Right lobe of liver (tissue), 6 donors: ENCODE measurements at regions not wholly inside any gene's neighbourhood (a gene's known extent, or its start where the extent isn't known, plus 50 kb on each side); places are given as distances from the start of the nearest gene placed in this dataset.

ENCODE experiments used
- ATAC-seq, 4 donors: fragments of 200-7000 bp; cut with Tn5 transposase; one replicate each; pipeline ENCODE4 v1.9.1; 2020; ENCODE audit warnings: mild to moderate bottlenecking in 4 of 4, moderate library complexity in 4 of 4
- DNase-seq, 3 donors: peaks; one replicate each; pipeline ENCODE4 v3.0.0-alpha.2; 2020
- H3K27ac ChIP-seq, 3 donors: fragments of 200-600 bp; one replicate each; pipeline ENCODE4 v1.8.0; 2022
- H3K27me3 ChIP-seq, 2 donors: fragments of 200-600 bp; one replicate each; pipeline ENCODE4 v1.8.0; 2022
- H3K36me3 ChIP-seq, 4 donors: fragments of 200-600 bp; sonication (generic) in 1 of 4; one replicate each; pipeline versions ENCODE4 v1.5.1 to v1.8.0; 2017 to 2022; ENCODE audit warnings: control low read depth in 1 of 4
- H3K4me1 ChIP-seq, 4 donors: fragments of 200-600 bp; sonication (generic) in 1 of 4; one replicate each; pipeline versions ENCODE4 v1.5.1 to v1.8.0; 2017 to 2022; ENCODE audit warnings: control low read depth in 1 of 4
- H3K4me3 ChIP-seq, 3 donors: fragments of 200-600 bp; one replicate each; pipeline ENCODE4 v1.8.0; 2022
- H3K9me3 ChIP-seq, 4 donors: fragments of 200-600 bp; sonication (generic) in 1 of 4; one replicate each; pipeline versions ENCODE4 v1.5.1 to v1.8.0; 2017 to 2022; ENCODE audit warnings: control low read depth in 1 of 4
- CTCF ChIP-seq, 4 donors: fragments of 200-600 bp in 3 of 4; fragments of 450-650 bp in 1 of 4; IDR thresholded peaks; one replicate each; pipeline versions ENCODE4 v1.5.1 to v1.8.0; 2016 to 2022; ENCODE audit warnings: antibody characterized with exemption in 4 of 4, mild to moderate bottlenecking in 2 of 4
- POLR2A ChIP-seq: fragments of 450-650 bp; IDR thresholded peaks from one replicate; pipeline ENCODE4 v1.6.1; 2017; ENCODE audit warnings: antibody characterized with exemption, mild to moderate bottlenecking
- WGBS: methylation state at CpG from one replicate; pipeline ENCODE4 v1.1.6; 2018; ENCODE audit warnings: low coverage, low lambda C conversion rate; ENCODE audit not compliant: insufficient coverage; ENCODE audit errors: missing lambda C conversion rate; 5-methylcytosine and 5-hydroxymethylcytosine counted together
- intact Hi-C, 2 donors: fragments of 100-400 bp; cut with DNase I; formaldehyde crosslinking; loops; one replicate each; pipeline versions ENCODE4 v1.11.2 to v1.14.1; 2022
- donor health status: DM: no; HTN: yes; CAD: no.
- donor health status: DM: no; HTN: no; CAD: no.
- donor health status: DM: no; HTN: no; CAD: no.
- donor health status: DM: no; HTN: yes; CAD: no.
- donor health status: DM: no; HTN: yes; CAD: no.

GRCh38 chr3:188066141-188066540 lies 87.8 kb upstream of the LPP start:
- H3K27me3 ChIP-seq: no peaks in the 10 kb centered on the region
- no peak for DNase-seq
- ATAC-seq: no peak

GRCh38 chr3:188067932-188068331 lies 86.0 kb upstream of the LPP start:
- ATAC-seq (no peak), DNase-seq (no peak)
- Histone ChIP-seq H3K27me3 (no peaks in the 10 kb centered on the region), H3K36me3 (no peaks in the 10 kb centered on the region), H3K4me1 (no peaks in the 10 kb centered on the region), H3K4me3 (no peak overlapping the region), H3K27ac (no peak overlapping the region), H3K9me3 (no peaks in the 10 kb centered on the region)
- TF ChIP-seq CTCF (IDR thresholded peaks at IDR 0.05): no peak
- TF ChIP-seq POLR2A: no peak
- intact Hi-C loops: no loop called here

More at GRCh38 chr3:188066141-188066540, 87.8 kb upstream of the LPP start:
- H3K4me1 ChIP-seq: no peaks in the 10 kb centered on the region
- no peak overlapping the region for H3K27ac ChIP-seq
- intact Hi-C loops: no loop called here
- no peak overlapping the region for H3K4me3 ChIP-seq
- TF ChIP-seq CTCF (IDR thresholded peaks at IDR 0.05) (no peak), POLR2A (no peak)
- WGBS: 68% methylated on average over 3 of the region's 5 CpGs
- no peaks in the 10 kb centered on the region for H3K9me3 ChIP-seq
- H3K36me3 ChIP-seq: no peaks in the 10 kb centered on the region

- TF ChIP-seq POLR2A (no peak), CTCF (IDR thresholded peaks at IDR 0.05) (no peak)
- WGBS: 93% methylated on average over 3 of the region's 3 CpGs
- ATAC-seq (no peak), DNase-seq (no peak)
- Histone ChIP-seq H3K4me1 (no peaks in the 10 kb centered on the region), H3K36me3 (no peaks in the 10 kb centered on the region), H3K27me3 (no peaks in the 10 kb centered on the region), H3K4me3 (no peak overlapping the region), H3K27ac (no peak overlapping the region), H3K9me3 (no peaks in the 10 kb centered on the region)
- intact Hi-C loops: no loop called here
Measured at GRCh38 chr3:188068342-188068741, 85.6 kb upstream of the LPP start.

- Histone ChIP-seq H3K27me3 (no peaks in the 10 kb centered on the region), H3K4me1 (no peaks in the 10 kb centered on the region), H3K36me3 (no peaks in the 10 kb centered on the region), H3K4me3 (no peak overlapping the region), H3K27ac (no peak overlapping the region), H3K9me3 (no peaks in the 10 kb centered on the region)
- TF ChIP-seq CTCF (IDR thresholded peaks at IDR 0.05) (no peak), POLR2A (no peak)
- no peak for ATAC-seq
- 75% methylated on average over 1 of the region's 2 CpGs for WGBS
- intact Hi-C loops: no loop called here
- DNase-seq: no peak
Measured at GRCh38 chr3:188071636-188072035, 82.3 kb upstream of the LPP start.

GRCh38 chr3:188076176-188076575 lies 77.8 kb upstream of the LPP start:
- no peaks in the 10 kb centered on the region for H3K4me1 ChIP-seq
- 68% methylated on average over 4 of the region's 4 CpGs for WGBS
- no peaks in the 10 kb centered on the region for H3K27me3 ChIP-seq
- TF ChIP-seq CTCF (IDR thresholded peaks at IDR 0.05) (no peak), POLR2A (no peak)
- H3K4me3 ChIP-seq: no peak overlapping the region
- intact Hi-C loops: no loop called here
- H3K36me3 ChIP-seq: no peaks in the 10 kb centered on the region
- H3K27ac ChIP-seq: peak overlapping the region in 1 of 3 donors; percentile 12
- ATAC-seq: no peak
- DNase-seq: no peak
- H3K9me3 ChIP-seq: no peaks in the 10 kb centered on the region
